HG03521 (cell line): ENCODE measurements at regions not wholly inside any gene's neighbourhood (a gene's known extent, or its start where the extent isn't known, plus 50 kb on each side); places are given as distances from the start of the nearest gene placed in this dataset.

ENCODE experiments used
- ATAC-seq: cut with Tn5 transposase; IDR thresholded peaks from one replicate; pipeline ENCODE4 v1.9.1; 2021; ENCODE audit warnings: mild to moderate bottlenecking, moderate library complexity; ENCODE audit not compliant: unreplicated experiment

DNA sequence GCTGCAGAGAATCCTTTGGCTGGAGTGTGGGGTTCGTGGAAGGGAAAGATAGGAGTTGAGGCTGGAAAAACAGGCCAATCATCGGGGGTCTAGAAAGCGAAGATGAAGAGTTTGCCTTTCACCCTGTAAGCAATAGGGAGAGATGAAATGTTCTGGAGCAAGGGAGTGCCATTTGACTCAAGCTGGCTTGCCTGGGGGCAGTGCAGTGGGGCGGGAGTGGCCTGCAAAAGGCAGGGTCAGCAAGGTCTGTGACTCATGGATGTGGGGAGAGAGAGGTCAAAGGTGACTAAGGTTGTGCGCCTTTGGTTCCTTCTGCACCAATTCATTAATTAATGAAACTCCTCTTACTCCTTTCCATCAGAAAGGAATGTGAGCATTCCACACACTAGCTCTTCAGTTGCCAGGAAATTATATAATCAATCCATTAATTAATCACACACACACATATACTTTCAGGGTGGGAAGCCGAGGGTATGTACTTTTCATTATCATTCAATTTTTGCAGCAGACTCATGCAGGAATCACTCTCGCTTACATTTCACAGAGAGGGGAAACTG is 227.6 kb downstream of the MYCN start:
- ATAC-seq, result no peak

DNA sequence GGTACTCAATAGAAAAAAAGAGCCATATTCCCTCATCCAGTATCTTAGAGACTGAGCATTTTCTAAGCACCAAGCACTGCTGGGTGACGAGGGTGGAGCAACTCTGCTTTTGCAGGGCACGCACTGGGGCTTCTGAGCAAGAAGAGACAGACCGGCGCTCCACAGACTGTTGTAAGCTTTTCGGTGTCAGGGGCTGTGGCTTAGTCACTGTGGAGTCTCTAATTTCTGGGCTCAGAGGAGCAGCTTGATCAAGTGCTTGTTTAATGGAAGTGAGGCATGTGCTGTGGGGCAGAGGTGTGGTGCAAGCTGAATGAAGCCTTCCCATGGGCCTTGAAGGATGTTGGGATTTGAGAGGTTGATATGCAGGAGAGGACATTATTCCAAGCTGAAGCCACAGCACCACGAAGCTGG is 227.1 kb downstream of the MYCN start:
- ATAC-seq, result no peak

DNA sequence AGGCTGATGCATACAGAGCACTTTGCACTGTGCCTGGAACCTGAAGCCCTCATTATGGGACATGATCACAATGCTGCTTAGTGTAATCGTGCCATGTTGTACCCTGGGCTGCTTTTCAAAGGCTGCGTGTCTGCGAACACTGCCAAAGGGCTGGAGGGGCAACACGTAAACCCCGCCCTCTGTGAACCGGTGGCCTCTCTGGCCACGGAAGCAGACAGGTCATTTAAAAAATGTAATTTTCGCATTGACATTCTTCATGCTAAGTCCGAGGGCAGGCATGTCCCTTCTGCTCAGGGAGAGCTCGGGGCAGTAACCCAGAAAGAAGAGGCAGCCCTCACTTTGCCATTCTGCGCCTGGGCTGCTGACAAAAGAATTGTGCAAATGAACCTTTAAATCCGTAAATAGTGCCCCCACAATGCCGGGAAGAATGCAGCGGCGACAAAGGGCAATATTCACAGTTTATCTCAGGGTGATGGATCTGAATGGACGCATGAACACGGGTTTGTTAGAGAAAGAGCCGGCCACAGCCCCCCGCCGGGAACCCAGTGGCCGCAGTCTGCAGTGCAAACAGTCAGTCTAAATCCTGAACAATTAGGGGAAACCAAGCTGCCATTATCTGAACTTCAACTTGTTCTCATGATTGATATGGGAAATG is 226.1 kb downstream of the MYCN start:
- ATAC-seq, result no peak

DNA sequence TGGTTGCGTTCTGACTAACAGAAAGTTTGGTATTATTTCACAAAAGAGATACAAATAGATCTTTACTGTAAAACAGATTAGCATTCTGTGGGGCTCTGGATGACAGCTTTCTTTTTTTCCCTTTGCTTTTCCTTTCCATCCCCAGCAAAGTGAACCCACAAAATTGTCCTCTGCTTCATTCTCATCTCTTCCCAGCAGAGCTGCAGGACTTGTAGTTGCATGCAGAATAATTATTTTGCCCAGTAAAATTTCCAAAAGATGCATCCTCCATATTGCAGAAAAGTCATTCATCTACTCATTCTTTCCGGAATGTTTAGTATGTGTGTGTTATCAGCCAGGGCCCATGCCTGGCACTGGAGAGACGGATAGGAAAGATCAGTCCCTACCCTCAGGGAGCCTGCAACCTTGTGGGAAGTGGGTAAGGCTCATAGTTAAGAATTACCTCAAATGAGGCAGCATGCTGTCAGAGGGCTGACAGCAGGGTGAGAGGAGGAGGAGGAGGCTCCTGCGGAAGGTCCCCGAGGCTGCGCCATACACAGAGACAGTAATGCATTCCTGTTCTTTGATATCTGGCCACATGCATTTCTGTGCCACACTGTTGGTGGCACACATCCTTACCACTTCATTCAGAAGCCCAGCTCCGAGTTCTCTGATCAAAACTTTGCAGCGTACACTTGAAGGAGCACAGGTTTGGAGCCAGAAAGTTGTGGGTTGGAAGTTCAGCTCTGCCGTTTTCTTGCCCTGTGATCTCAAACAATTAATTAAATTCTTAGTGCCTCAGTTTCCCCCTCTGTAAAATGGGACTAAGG is 225.4 kb downstream of the MYCN start:
- ATAC-seq, result no peak

DNA sequence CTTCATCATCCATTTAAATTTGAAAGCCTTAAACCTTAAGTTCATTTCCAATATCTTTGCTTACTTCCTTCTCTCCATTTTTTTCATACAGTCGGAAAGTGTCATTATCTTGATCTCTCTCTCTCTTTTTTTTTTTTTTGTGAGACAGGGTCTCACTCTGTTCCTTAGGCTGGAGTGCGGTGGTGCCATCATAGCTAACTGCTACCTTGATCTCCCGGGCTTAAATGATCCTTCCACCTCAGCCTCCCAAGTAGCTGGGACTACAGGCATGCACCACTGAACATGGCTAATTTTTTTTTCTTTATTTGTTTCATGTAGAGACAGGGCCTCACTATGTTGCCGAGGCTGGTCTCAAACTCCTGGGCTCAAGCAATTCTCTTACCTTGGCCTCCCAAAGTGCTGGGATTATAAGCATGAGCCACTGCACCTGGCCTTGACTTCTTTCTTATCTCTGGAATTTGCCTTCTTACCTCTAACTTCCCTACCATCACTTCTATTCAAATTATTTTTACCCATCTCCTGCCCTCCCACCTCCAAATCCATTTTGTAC is 222.2 kb downstream of the MYCN start:
- ATAC-seq, result no peak

DNA sequence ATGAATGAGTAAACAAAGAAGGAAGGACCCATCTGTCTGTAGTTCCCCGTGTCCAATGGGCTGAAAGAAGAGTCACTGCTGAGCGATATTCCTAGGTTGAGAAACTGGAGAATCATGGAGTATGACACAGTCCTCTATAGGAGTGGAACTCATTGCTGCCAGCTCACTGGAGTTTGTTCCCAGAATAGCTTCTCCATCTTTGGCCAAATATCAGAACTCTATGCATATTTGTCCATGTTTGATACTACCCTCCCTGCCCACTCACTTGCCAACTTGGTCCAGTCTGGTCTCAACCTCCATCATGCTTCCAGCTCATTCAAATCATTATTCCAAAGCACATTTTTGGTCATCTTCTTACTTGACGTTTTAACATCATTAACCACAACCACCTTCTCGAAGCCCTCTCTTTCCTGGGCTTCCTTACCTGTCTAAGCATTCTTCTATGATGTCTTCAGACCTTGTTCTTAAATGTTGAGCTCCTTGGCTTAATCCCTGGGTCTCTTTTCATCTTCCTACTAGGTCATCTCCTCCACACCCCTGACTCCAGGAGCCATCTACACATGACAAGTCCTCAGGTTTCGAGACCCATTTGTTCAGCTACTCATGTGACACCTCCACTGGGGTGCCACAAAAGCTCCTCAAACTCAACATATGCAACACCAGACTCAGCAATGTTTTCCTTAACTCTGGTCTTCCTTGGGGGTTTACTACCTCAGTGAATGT is 221.6 kb downstream of the MYCN start:
- ATAC-seq, result no peak

DNA sequence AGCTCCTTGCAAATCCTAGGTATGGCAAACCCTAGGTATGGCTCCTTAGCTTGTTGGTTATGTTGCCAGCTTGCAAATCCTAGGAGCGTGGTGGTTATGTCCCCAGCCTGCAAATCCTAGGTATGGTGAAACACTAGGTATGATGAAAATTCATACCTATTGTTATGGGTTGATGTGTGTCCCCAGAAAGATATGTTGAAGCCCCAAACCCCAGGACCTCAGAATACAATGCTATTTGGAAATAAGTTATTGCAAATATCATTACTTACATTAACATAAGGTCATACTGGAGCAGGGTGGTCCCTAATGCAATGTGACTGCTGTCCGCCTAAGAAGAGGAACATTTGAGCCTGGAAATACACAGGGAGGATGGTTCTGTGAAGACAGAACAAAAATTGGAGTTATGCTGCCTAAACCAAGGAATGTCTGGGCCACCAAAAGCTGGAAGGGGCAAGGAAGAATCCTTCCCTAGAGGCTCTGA is 220.8 kb downstream of the MYCN start:
- ATAC-seq, result no peak

DNA sequence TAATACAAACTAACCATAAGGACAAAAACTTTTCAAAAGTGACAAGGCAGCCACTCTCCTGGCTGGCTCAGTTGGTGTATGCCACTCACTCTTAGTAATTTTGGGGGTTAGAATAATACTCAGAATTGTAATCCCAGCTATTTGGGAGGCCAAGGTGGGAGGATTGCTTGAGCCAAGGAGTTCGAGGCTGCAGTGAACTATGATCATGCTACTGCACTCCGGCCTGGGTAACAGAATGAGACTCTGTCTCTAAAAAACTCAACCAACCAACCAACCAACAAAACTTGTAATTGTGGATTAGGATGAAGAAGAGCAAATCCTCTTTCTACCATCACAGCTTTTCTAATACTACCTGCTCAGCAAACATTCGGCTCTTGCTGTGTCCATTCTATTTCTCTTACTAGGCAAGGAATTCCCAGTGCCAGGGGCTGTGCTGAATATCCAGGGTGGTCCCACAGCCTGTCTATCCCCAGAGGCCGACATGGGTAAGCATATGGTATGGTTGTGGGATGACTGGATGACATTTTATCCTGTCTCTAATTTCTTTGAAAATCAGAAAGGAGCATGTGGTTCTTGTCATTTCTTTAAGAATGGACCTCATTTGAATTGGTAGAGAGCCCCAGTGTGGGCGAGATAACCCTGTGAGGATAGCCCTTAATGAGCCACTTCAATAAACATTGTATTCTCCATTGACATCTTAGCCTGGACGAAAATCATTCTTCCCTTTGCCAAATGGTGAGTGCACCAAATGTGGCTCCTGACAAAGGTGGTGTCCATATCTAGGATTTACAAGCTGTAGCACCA is 220.1 kb downstream of the MYCN start:
- no peak for ATAC-seq

DNA sequence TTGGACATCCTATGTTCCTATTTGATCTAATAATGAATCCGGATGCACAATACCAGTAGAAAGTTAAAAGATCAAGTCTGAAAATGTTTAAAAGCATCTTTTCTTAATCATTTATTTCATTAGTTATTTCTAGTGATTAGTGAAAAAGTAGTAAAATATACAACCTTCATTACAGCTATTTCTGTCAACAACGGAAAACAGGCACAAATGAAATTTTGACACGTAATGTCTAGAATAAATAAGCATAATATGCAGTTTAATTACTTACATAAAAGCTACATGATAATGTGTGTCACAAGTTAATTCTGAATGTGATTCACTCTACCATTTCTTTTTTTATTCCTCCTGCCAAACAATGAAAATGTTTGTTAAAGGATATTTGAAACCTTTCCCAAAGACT is 216.1 kb downstream of the MYCN start:
- no peak for ATAC-seq

DNA sequence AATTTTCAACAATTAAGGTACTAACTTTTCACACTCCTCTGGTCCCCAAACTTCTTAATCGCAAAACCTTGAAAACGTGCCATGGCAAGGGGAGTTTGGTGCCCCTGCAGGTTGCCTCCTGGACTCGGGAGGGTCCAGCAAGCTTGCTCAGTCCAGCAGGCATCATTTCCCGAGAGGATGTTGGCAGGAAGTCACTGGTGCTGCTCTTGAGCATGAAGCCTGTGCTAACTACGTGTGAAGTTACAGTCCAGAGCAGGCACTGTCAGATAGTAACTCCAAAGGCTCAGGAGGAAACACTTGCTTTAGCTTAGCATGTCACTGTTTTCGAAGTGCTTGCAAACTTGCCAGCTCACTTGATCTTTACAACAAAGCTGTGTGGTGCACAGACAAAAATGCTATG is 215.4 kb downstream of the MYCN start:
- no peak for ATAC-seq

DNA sequence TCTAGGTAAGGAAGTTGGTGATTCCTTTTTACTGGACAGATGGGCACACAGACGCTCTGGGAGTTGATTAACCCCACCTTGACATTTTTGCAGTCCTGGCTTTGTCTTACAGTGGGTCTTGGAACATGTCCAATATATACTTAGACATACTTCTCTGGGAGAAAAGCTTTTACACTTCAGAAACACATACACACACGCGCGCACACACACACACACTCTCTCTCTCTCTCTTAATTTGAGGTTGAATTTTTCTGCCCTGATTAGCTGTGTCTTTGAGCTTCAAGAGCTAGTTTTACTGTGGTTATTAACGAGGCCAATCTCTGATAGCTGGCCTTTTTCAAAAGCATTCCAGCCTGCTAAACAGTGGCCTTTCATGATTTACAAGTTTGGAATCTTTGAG is 215.0 kb downstream of the MYCN start:
- ATAC-seq, result no peak

DNA sequence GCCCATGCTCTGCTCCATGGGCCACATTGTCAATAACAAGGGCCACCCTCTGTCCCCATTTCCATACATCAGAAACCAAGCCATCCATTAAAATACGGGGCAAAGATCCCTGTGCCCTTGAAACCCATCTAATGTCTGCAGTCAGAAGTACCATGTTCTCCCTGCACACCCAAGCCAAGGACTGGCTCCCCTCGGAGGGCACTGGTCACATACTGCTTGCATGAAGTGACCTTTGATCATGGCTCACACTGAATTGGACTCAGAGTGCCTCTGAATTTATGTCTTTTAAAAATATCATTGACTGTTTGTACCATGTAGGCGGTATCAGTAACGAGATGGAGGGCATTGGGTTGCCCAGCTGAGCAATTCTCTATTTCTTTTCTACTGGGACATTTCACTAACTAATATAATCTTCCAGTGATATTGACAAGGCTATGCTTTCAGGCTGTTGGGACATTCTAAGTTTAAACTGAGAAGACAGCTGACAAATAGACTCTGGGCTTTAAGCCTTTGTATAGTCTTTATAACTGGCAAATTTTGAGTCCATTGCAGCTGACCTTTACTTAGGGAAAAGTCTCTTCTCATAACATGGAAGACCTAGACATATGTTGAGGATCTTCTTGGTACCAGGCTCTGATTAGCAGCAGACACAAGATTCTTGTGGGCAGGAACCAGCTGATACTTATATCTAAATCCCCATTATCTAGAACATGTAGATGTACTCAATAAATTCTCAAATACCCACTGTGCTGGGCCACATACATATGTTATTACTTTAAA is 214.3 kb downstream of the MYCN start:
- ATAC-seq, result no peak

DNA sequence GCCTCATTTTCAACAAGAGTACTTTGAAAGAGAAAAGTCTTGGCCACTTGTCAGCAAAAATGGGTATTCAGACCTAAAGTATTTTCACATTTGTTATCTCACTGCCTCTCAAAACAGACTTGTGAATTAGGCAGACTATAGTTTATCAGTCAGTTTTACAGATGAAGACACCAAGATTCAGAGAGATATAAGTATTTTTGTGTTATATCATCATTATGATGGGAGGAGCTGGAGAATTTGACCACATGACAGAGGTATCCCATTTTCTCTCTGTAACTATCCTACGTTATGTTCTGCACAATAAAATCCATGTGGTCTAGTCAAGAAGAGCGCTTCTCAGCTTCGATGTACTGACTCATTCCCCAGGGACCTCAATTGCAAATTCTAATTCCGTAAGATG is 213.7 kb downstream of the MYCN start:
- ATAC-seq, result no peak

DNA sequence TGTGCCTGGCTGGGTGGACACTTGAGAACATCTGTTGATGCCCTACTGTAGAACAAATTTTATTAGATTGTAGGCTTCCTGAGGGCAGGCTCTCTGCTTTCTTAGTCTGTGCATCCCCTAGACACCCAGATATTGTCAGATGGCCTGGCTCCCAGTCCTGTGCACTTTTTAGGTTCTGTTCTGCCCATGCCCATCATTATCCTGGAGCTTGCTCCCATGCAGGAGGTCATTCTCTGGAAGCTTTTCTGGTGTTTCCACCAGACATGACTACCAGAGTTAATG is 213.3 kb downstream of the MYCN start:
- no peak for ATAC-seq

DNA sequence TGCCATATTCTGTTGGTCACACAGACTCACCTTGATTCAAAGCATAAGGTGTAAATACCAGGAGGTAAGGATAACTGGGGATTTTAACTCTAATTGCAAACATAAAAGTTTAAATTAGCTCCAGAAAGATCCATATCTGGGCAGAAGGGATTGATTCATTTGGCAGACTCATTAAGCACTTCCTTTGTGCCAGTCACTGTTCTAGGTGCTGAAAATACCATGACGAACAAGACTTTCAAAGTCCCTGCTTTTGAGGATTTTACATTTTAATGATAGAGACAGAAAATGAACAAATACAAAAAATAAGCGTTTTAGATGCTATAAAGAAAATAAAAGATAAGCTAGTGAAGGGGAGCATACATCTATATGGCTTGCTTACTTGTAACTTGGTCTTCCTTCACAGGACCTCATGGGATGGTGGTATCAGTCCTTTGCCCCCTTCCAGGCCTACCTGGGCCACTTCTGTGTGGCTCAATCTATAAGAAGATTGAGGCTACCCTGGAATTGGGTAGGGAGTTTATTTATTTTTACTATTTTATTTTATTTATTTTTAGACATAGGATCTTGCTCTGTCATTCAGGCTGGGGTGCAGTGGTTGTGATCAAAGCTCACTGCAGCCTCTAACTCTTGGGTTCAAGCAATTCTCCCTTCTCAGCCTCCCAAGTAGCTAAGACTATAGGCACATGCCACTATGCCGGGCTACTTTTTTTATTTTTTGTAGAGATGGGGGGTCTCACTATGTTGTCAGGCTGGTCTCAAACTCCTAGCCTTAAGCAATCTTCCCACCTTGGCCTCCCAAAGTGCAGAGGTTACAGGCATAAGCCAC is 212.8 kb downstream of the MYCN start:
- no peak for ATAC-seq

DNA sequence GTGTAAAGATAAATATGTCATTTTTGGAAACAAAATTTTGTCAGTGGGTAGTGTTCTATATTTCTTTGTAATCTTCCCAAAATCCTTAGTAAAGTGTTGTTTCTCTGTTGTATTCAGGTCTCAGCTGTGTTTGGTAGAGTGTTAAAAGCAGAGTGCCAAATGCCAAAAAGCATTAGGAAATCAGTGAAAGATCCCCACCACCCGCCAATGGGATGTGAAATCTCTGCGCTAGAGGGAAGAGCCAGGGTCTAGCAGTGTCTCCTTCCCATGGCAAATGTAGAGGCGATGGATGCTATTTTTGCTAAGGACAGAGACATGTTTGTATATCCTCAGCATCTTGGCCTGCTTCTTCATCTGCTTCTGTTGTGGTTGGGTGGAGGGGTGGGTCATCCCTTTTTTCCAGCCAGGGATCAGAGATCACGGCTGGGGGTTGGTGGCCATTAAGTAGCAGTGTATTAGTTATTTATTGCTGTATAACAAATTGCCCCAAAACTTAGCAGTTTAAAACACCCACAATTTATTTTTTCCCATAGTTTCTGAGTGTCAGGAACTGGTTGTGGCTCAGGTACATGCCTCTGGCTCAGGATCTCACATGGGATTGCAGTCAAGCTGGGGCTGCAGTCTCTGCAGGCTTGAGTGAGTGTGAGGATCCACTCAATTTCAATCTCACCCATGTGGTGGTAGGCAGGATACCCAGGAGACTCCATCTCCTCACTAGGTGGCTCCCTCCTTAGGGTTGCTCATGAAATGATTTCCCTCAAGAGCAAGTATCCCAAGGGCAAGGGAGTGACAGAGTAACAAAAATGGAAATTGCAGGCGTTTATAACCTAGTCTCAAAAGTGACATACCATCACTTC is 211.9 kb downstream of the MYCN start:
- ATAC-seq, result no peak

DNA sequence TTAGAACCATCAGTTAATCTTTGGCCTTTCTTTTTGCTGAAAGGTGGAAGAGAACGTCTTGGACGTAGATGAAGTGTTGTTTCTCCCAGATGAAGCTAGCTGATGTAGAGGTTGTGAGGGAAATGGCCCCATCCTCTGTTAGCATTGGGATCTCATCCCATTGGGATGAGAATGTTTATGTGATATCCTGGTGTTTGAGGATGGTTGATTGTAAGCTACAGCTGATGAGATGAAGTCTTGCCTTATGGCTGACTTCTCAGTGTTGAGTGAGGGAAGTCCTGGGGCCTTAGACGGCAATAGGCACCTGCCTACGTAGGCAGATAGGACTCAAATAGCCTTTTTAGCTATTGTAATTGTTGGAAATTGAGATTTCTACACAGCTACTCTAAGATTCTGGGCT is 211.3 kb downstream of the MYCN start:
- ATAC-seq, result no peak

DNA sequence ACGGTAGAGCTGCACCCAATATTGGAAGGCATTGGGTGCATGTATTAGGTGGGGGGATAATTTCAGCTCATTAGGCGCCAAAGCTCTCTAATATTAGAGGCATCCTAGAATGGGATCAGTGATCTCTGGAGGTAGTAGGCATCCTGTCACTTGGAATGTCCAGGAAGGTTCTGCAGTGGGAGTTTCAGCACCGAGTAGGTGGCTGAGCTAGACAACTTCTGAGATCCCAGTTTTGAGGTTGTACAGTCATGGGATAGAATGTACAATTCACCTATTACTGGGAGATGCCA is 210.9 kb downstream of the MYCN start:
- no peak for ATAC-seq
